GM23338 (cell line): ENCODE measurements at regions not wholly inside any gene's neighbourhood (a gene's known extent, or its start where the extent isn't known, plus 50 kb on each side); places are given as distances from the start of the nearest gene placed in this dataset.

Experiments used
- ATAC-seq: fragments of 200-7000 bp; cut with Tn5 transposase; 3 replicates; pipeline ENCODE4 v1.9.1; 2020
- DNase-seq: peaks from one replicate; pipeline ENCODE4 v3.0.0-alpha.2; 2015; ENCODE audit warnings: low spot score
- H2AFZ ChIP-seq: fragments of 200-600 bp; sonication (generic); 2 replicates; pipeline ENCODE4 v1.8.0; 2016; ENCODE audit warnings: antibody characterized with exemption, mild to moderate bottlenecking, moderate library complexity
- H3F3A ChIP-seq: fragments of 200-600 bp; sonication (generic); replicated peaks from 2 replicates; pipeline ENCODE4 v1.8.0; 2017; ENCODE audit warnings: antibody characterized with exemption, mixed run types, low read depth
- H3K27ac ChIP-seq: fragments of 200-600 bp; sonication (generic); 2 replicates; pipeline ENCODE4 v1.6.1; 2016; ENCODE audit warnings: low read depth
- H3K27me3 ChIP-seq: fragments of 200-600 bp; sonication (generic); 2 replicates; pipeline ENCODE4 v1.8.0; 2016; ENCODE audit warnings: mild to moderate bottlenecking, mixed run types, moderate library complexity; ENCODE audit not compliant: insufficient read depth
- H3K36me3 ChIP-seq: fragments of 200-600 bp; sonication (generic); 2 replicates; pipeline ENCODE4 v1.8.0; 2016; ENCODE audit warnings: mild to moderate bottlenecking; ENCODE audit not compliant: insufficient read depth
- H3K4me1 ChIP-seq: fragments of 200-600 bp; sonication (generic); 2 replicates; pipeline ENCODE4 v1.8.0; 2016; ENCODE audit warnings: mild to moderate bottlenecking, moderate library complexity; ENCODE audit not compliant: insufficient read depth
- H3K4me2 ChIP-seq: fragments of 200-600 bp; sonication (generic); 2 replicates; pipeline ENCODE4 v1.7.1; 2017; ENCODE audit warnings: mixed run types
- H3K4me3 ChIP-seq: fragments of 200-600 bp; sonication (generic); 2 replicates; pipeline ENCODE4 v1.6.1; 2016; ENCODE audit warnings: mixed run types
- H3K79me2 ChIP-seq: fragments of 200-600 bp; sonication (generic); replicated peaks from 2 replicates; pipeline ENCODE4 v1.8.0; 2017; ENCODE audit warnings: mild to moderate bottlenecking; ENCODE audit not compliant: insufficient read depth
- H3K9me2 ChIP-seq: fragments of 200-600 bp; sonication (generic); 2 replicates; pipeline ENCODE4 v1.8.0; 2017; ENCODE audit not compliant: insufficient read depth
- H4K20me1 ChIP-seq: fragments of 200-600 bp; sonication (generic); replicated peaks from 2 replicates; pipeline ENCODE4 v1.8.0; 2017; ENCODE audit warnings: mild to moderate bottlenecking; ENCODE audit not compliant: insufficient read depth
- H3K27ac Mint-ChIP-seq: 2 replicates; pipeline ENCODE4 v1.8.0; 2020; ENCODE audit warnings: inconsistent platforms, mild to moderate bottlenecking, moderate library complexity, mixed read lengths
- H3K27me3 Mint-ChIP-seq: 3 replicates; pipeline ENCODE4 v1.8.0; 2022; ENCODE audit warnings: low read depth, mild to moderate bottlenecking, moderate library complexity, mixed read lengths, inconsistent platforms; ENCODE audit not compliant: insufficient read depth, poor library complexity
- H3K36me3 Mint-ChIP-seq: 3 replicates; pipeline ENCODE4 v1.8.0; 2021; ENCODE audit warnings: low read depth, mild to moderate bottlenecking, inconsistent platforms, moderate library complexity, mixed read lengths
- H3K4me1 Mint-ChIP-seq: 3 replicates; pipeline ENCODE4 v1.8.0; 2020; ENCODE audit warnings: mild to moderate bottlenecking, inconsistent platforms, mixed read lengths
- H3K4me3 Mint-ChIP-seq: 3 replicates; pipeline ENCODE4 v1.8.0; 2021; ENCODE audit warnings: moderate library complexity, mild to moderate bottlenecking, inconsistent platforms, mixed read lengths
- H3K9me3 Mint-ChIP-seq: 3 replicates; pipeline ENCODE4 v1.8.0; 2020; ENCODE audit warnings: moderate library complexity, mild to moderate bottlenecking, inconsistent platforms, mixed read lengths
- CREB1 ChIP-seq: fragments of 250-450 bp; sonication (Bioruptor Pico); IDR thresholded peaks from 2 replicates; pipeline ENCODE4 v1.5.0; 2020; ENCODE audit warnings: low read depth, mild to moderate bottlenecking, moderate library complexity
- EZH2 ChIP-seq: fragments of 200-600 bp; sonication (generic); IDR thresholded peaks from one replicate; pipeline ENCODE4 v1.8.0; 2017; ENCODE audit warnings: antibody characterized with exemption, mild to moderate bottlenecking, low read depth; ENCODE audit not compliant: unreplicated experiment
- EZH2phosphoT487 ChIP-seq: fragments of 200-600 bp; sonication (generic); IDR thresholded peaks from one replicate; pipeline ENCODE4 v1.8.1; 2018; ENCODE audit warnings: antibody characterized with exemption; ENCODE audit not compliant: unreplicated experiment
- JUNB ChIP-seq: IDR thresholded peaks from one replicate; pipeline ENCODE4 v1.6.1; 2016; ENCODE audit warnings: antibody characterized with exemption; ENCODE audit not compliant: unreplicated experiment
- NANOG ChIP-seq: IDR thresholded peaks from 2 replicates; pipeline ENCODE4 v1.6.1; 2016; ENCODE audit warnings: antibody characterized with exemption, borderline replicate concordance
- POLR2AphosphoS5 ChIP-seq: IDR thresholded peaks from 2 replicates; pipeline ENCODE4 v1.6.1; 2016; ENCODE audit warnings: antibody characterized with exemption, low read depth
- STAT1 ChIP-seq: IDR thresholded peaks from one replicate; pipeline ENCODE4 v1.6.1; 2016; ENCODE audit warnings: antibody characterized with exemption; ENCODE audit not compliant: unreplicated experiment
- ZNF114 ChIP-seq: fragments of 250-450 bp; sonication (Bioruptor Pico); IDR thresholded peaks from 2 replicates; pipeline ENCODE4 v1.5.0; 2020; ENCODE audit warnings: mild to moderate bottlenecking, moderate library complexity
- ZNF331 ChIP-seq: fragments of 250-450 bp; sonication (Bioruptor Pico); IDR thresholded peaks from 2 replicates; pipeline ENCODE4 v1.5.0; 2020; ENCODE audit warnings: low read depth, mild to moderate bottlenecking, moderate library complexity
- TF ChIP-seq, protein P1 (sequence below): IDR thresholded peaks from one replicate; pipeline ENCODE4 v1.6.1; 2018; ENCODE audit warnings: antibody characterized with exemption; ENCODE audit not compliant: unreplicated experiment
- TF ChIP-seq, protein P2 (sequence below): fragments of 250-450 bp; sonication (Bioruptor Pico); IDR thresholded peaks from 2 replicates; pipeline ENCODE4 v1.5.0; 2020; ENCODE audit warnings: mild to moderate bottlenecking, moderate library complexity
- TF ChIP-seq, protein P3 (sequence below), 2 experiments: fragments of 200-600 bp in 1 of 2; sonication (generic) in 1 of 2; conservative IDR thresholded peaks; 2 replicates each; pipeline versions ENCODE4 v1.5.1 to v1.6.1; 2016 to 2017; ENCODE audit warnings: antibody characterized with exemption in 2 of 2, low read depth in 2 of 2, mild to moderate bottlenecking in 2 of 2, moderate library complexity in 1 of 2
- TF ChIP-seq, protein P4 (sequence below): IDR thresholded peaks from 2 replicates; pipeline ENCODE4 v1.6.1; 2016; ENCODE audit warnings: antibody characterized with exemption

DNA sequence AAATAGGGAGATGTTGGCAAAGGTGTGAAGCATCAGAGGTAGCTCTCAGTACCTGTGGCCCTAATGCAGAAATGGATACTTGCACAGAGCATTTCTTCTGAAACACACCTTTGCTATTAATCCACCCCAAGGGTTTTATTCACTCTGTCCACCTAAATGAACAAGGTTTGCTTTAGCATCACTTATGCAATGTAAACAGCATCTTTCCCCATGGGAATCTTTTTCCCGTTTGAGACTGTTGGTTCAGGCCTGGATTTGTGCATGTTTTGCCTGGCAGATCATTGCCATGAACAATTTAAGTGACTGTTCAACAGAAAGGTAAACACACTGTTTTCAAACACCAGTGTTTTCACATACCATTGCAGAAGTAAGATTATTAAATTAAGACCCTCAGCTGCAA lies 508.3 kb downstream of the SOX2 start:
- no peaks in the 10 kb centered on the region for H3K27me3 ChIP-seq
- Mint-ChIP-seq H3K27ac (no peak overlapping the region), H3K4me1 (peaks cover 20% of the 10 kb centered on the region), H3K9me3 (peaks cover 3% of the 10 kb centered on the region; the same call in 2 of the 3 replicates), H3K36me3 (peaks cover 2% of the 10 kb centered on the region; the same call in 2 of the 3 replicates), H3K27me3 (no peaks in the 10 kb centered on the region), H3K4me3 (no peak overlapping the region)
- 0 out of 2 replicates have a peak, but pooled peaks cover 6% of the 10 kb centered on the region for H3K9me2 ChIP-seq
- no peak for DNase-seq
- no peak overlapping the region for H3K4me2 ChIP-seq
- no peak for ATAC-seq
- H2AFZ ChIP-seq: no peak overlapping the region
- no peaks in the 10 kb centered on the region for H4K20me1 ChIP-seq
- TF ChIP-seq EZH2phosphoT487 (no peak), ZNF331 (CRISPR knock-in tag) (no peak), EZH2 (no peak), POLR2AphosphoS5 (no peak), JUNB (no peak), NANOG (no peak), CREB1 (CRISPR knock-in tag) (no peak), ZNF114 (no peak), STAT1 (no peak)
- TF ChIP-seq, protein P1, sequence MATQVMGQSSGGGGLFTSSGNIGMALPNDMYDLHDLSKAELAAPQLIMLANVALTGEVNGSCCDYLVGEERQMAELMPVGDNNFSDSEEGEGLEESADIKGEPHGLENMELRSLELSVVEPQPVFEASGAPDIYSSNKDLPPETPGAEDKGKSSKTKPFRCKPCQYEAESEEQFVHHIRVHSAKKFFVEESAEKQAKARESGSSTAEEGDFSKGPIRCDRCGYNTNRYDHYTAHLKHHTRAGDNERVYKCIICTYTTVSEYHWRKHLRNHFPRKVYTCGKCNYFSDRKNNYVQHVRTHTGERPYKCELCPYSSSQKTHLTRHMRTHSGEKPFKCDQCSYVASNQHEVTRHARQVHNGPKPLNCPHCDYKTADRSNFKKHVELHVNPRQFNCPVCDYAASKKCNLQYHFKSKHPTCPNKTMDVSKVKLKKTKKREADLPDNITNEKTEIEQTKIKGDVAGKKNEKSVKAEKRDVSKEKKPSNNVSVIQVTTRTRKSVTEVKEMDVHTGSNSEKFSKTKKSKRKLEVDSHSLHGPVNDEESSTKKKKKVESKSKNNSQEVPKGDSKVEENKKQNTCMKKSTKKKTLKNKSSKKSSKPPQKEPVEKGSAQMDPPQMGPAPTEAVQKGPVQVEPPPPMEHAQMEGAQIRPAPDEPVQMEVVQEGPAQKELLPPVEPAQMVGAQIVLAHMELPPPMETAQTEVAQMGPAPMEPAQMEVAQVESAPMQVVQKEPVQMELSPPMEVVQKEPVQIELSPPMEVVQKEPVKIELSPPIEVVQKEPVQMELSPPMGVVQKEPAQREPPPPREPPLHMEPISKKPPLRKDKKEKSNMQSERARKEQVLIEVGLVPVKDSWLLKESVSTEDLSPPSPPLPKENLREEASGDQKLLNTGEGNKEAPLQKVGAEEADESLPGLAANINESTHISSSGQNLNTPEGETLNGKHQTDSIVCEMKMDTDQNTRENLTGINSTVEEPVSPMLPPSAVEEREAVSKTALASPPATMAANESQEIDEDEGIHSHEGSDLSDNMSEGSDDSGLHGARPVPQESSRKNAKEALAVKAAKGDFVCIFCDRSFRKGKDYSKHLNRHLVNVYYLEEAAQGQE: no peak
- TF ChIP-seq, protein P2, sequence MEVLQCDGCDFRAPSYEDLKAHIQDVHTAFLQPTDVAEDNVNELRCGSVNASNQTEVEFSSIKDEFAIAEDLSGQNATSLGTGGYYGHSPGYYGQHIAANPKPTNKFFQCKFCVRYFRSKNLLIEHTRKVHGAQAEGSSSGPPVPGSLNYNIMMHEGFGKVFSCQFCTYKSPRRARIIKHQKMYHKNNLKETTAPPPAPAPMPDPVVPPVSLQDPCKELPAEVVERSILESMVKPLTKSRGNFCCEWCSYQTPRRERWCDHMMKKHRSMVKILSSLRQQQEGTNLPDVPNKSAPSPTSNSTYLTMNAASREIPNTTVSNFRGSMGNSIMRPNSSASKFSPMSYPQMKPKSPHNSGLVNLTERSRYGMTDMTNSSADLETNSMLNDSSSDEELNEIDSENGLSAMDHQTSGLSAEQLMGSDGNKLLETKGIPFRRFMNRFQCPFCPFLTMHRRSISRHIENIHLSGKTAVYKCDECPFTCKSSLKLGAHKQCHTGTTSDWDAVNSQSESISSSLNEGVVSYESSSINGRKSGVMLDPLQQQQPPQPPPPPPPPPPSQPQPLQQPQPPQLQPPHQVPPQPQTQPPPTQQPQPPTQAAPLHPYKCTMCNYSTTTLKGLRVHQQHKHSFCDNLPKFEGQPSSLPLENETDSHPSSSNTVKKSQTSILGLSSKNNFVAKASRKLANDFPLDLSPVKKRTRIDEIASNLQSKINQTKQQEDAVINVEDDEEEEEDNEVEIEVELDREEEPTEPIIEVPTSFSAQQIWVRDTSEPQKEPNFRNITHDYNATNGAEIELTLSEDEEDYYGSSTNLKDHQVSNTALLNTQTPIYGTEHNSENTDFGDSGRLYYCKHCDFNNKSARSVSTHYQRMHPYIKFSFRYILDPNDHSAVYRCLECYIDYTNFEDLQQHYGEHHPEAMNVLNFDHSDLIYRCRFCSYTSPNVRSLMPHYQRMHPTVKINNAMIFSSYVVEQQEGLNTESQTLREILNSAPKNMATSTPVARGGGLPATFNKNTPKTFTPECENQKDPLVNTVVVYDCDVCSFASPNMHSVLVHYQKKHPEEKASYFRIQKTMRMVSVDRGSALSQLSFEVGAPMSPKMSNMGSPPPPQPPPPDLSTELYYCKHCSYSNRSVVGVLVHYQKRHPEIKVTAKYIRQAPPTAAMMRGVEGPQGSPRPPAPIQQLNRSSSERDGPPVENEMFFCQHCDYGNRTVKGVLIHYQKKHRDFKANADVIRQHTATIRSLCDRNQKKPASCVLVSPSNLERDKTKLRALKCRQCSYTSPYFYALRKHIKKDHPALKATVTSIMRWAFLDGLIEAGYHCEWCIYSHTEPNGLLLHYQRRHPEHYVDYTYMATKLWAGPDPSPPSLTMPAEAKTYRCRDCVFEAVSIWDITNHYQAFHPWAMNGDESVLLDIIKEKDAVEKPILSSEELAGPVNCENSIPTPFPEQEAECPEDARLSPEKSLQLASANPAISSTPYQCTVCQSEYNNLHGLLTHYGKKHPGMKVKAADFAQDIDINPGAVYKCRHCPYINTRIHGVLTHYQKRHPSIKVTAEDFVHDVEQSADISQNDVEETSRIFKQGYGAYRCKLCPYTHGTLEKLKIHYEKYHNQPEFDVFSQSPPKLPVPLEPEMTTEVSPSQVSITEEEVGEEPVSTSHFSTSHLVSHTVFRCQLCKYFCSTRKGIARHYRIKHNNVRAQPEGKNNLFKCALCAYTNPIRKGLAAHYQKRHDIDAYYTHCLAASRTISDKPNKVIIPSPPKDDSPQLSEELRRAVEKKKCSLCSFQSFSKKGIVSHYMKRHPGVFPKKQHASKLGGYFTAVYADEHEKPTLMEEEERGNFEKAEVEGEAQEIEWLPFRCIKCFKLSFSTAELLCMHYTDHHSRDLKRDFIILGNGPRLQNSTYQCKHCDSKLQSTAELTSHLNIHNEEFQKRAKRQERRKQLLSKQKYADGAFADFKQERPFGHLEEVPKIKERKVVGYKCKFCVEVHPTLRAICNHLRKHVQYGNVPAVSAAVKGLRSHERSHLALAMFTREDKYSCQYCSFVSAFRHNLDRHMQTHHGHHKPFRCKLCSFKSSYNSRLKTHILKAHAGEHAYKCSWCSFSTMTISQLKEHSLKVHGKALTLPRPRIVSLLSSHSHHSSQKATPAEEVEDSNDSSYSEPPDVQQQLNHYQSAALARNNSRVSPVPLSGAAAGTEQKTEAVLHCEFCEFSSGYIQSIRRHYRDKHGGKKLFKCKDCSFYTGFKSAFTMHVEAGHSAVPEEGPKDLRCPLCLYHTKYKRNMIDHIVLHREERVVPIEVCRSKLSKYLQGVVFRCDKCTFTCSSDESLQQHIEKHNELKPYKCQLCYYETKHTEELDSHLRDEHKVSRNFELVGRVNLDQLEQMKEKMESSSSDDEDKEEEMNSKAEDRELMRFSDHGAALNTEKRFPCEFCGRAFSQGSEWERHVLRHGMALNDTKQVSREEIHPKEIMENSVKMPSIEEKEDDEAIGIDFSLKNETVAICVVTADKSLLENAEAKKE (CRISPR knock-in tag): no peak
- TF ChIP-seq, protein P3, sequence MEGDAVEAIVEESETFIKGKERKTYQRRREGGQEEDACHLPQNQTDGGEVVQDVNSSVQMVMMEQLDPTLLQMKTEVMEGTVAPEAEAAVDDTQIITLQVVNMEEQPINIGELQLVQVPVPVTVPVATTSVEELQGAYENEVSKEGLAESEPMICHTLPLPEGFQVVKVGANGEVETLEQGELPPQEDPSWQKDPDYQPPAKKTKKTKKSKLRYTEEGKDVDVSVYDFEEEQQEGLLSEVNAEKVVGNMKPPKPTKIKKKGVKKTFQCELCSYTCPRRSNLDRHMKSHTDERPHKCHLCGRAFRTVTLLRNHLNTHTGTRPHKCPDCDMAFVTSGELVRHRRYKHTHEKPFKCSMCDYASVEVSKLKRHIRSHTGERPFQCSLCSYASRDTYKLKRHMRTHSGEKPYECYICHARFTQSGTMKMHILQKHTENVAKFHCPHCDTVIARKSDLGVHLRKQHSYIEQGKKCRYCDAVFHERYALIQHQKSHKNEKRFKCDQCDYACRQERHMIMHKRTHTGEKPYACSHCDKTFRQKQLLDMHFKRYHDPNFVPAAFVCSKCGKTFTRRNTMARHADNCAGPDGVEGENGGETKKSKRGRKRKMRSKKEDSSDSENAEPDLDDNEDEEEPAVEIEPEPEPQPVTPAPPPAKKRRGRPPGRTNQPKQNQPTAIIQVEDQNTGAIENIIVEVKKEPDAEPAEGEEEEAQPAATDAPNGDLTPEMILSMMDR (conservative IDR thresholded peaks at IDR 0.05; ENCODE audit: low read depth in 2 of 2): no peak
- TF ChIP-seq, protein P4, sequence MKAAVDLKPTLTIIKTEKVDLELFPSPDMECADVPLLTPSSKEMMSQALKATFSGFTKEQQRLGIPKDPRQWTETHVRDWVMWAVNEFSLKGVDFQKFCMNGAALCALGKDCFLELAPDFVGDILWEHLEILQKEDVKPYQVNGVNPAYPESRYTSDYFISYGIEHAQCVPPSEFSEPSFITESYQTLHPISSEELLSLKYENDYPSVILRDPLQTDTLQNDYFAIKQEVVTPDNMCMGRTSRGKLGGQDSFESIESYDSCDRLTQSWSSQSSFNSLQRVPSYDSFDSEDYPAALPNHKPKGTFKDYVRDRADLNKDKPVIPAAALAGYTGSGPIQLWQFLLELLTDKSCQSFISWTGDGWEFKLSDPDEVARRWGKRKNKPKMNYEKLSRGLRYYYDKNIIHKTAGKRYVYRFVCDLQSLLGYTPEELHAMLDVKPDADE: no peak
- no peaks in the 10 kb centered on the region for H3K36me3 ChIP-seq
- no peaks in the 10 kb centered on the region for H3K79me2 ChIP-seq
- no peak overlapping the region for H3K4me3 ChIP-seq
- no peaks in the 10 kb centered on the region for H3F3A ChIP-seq
- no peak overlapping the region for H3K27ac ChIP-seq
- 0 out of 2 replicates have a peak, but pooled peaks cover 3% of the 10 kb centered on the region for H3K4me1 ChIP-seq
